Neural cell (in vitro differentiated cells): ENCODE measurements at regions not wholly inside any gene's neighbourhood (a gene's known extent, or its start where the extent isn't known, plus 50 kb on each side); places are given as distances from the start of the nearest gene placed in this dataset.

ENCODE experiments used
- H2AFZ ChIP-seq: fragments of 200-600, 300-800 bp; sonication (generic), shearing (Covaris generic); 2 replicates; pipeline ENCODE4 v1.6.0; 2014; ENCODE audit warnings: low read depth, mild to moderate bottlenecking, antibody characterized with exemption, low read length, moderate library complexity
- H3F3A ChIP-seq: fragments of 200-600 bp; shearing (Covaris generic); 2 replicates; pipeline ENCODE4 v1.6.1; 2016; ENCODE audit warnings: mild to moderate bottlenecking, moderate library complexity, mixed read lengths, antibody characterized with exemption, low read length; ENCODE audit not compliant: insufficient read depth, poor library complexity, severe bottlenecking
- H3K27ac ChIP-seq: fragments of 200-600, 300-800 bp; sonication (generic), shearing (Covaris generic); 2 replicates; pipeline ENCODE4 v1.5.1; 2014; ENCODE audit warnings: mild to moderate bottlenecking, low read length, moderate library complexity
- H3K27me3 ChIP-seq: fragments of 300-800, 200-600 bp; sonication (generic), shearing (Covaris generic); 2 replicates; pipeline ENCODE4 v1.6.0; 2014; ENCODE audit warnings: mild to moderate bottlenecking, low read depth, low read length, moderate library complexity; ENCODE audit not compliant: insufficient read depth
- H3K36me3 ChIP-seq: fragments of 300-800, 200-600 bp; sonication (generic), shearing (Covaris generic); 2 replicates; pipeline ENCODE4 v1.5.1; 2014; ENCODE audit warnings: mild to moderate bottlenecking, antibody characterized with exemption, low read length, moderate library complexity; ENCODE audit not compliant: insufficient read depth
- H3K4me2 ChIP-seq: fragments of 300-800, 200-600 bp; sonication (generic), shearing (Covaris generic); 2 replicates; pipeline ENCODE4 v1.6.0; 2014; ENCODE audit warnings: mild to moderate bottlenecking, low read length
- H3K4me3 ChIP-seq: fragments of 300-800, 200-600 bp; sonication (generic), shearing (Covaris generic); 2 replicates; pipeline ENCODE4 v1.5.1; 2014; ENCODE audit warnings: mild to moderate bottlenecking, low read length, moderate library complexity
- H3K79me2 ChIP-seq: fragments of 200-600 bp; shearing (Covaris generic); replicated peaks from 2 replicates; pipeline ENCODE4 v1.6.0; 2014; ENCODE audit warnings: mild to moderate bottlenecking, low read length, moderate library complexity; ENCODE audit not compliant: insufficient read depth
- H3K9ac ChIP-seq: fragments of 300-800, 200-600 bp; sonication (generic), shearing (Covaris generic); 2 replicates; pipeline ENCODE4 v1.6.1; 2016; ENCODE audit warnings: mild to moderate bottlenecking, low read length, mixed read lengths
- H3K9me2 ChIP-seq: fragments of 200-600 bp; shearing (Covaris generic); 2 replicates; pipeline ENCODE4 v1.6.1; 2016; ENCODE audit warnings: mild to moderate bottlenecking, low read length, mixed read lengths; ENCODE audit not compliant: insufficient read depth
- H3K9me3 ChIP-seq: fragments of 200-600, 300-800 bp; sonication (generic), shearing (Covaris generic); 2 replicates; pipeline ENCODE4 v1.6.1; 2016; ENCODE audit warnings: mild to moderate bottlenecking, mixed run types, low read length, moderate library complexity, mixed read lengths
- H4K20me1 ChIP-seq: fragments of 200-600 bp; shearing (Covaris generic); 2 replicates; pipeline ENCODE4 v1.6.1; 2016; ENCODE audit warnings: mild to moderate bottlenecking, mixed run types; ENCODE audit not compliant: insufficient read depth
- EP300 ChIP-seq: fragments of 450-650 bp; conservative IDR thresholded peaks from 2 replicates; pipeline ENCODE4 v1.6.1; 2014; ENCODE audit warnings: antibody characterized with exemption, mild to moderate bottlenecking, moderate library complexity; ENCODE audit not compliant: poor library complexity, severe bottlenecking
- EZH2 ChIP-seq: fragments of 200-600, 300-800 bp; shearing (Covaris generic), sonication (generic); IDR thresholded peaks from 2 replicates; pipeline ENCODE4 v1.6.1; 2014; ENCODE audit warnings: antibody characterized with exemption, low read length, borderline replicate concordance, mild to moderate bottlenecking; ENCODE audit not compliant: insufficient read depth, poor library complexity, severe bottlenecking
- MXI1 ChIP-seq: fragments of 450-650 bp; conservative IDR thresholded peaks from 2 replicates; pipeline ENCODE4 v1.6.1; 2014; ENCODE audit warnings: antibody characterized with exemption, mild to moderate bottlenecking; ENCODE audit not compliant: poor library complexity, severe bottlenecking
- POLR2AphosphoS5 ChIP-seq: IDR thresholded peaks from 2 replicates; pipeline ENCODE4 v1.6.1; 2012
- RAD21 ChIP-seq: fragments of 450-650 bp; conservative IDR thresholded peaks from 2 replicates; pipeline ENCODE4 v1.6.1; 2014; ENCODE audit warnings: antibody characterized with exemption, mild to moderate bottlenecking, moderate library complexity
- SMC3 ChIP-seq: fragments of 450-650 bp; conservative IDR thresholded peaks from 2 replicates; pipeline ENCODE4 v1.6.1; 2014; ENCODE audit warnings: antibody characterized with exemption, mild to moderate bottlenecking, moderate library complexity; ENCODE audit not compliant: poor library complexity
- TAF1 ChIP-seq: IDR thresholded peaks from 2 replicates; pipeline ENCODE4 v1.6.1; 2012; ENCODE audit warnings: low read depth
- TF ChIP-seq, protein P1 (sequence below): fragments of 450-650 bp; IDR thresholded peaks from 2 replicates; pipeline ENCODE4 v1.5.1; 2014; ENCODE audit warnings: antibody characterized with exemption, mild to moderate bottlenecking, moderate library complexity; ENCODE audit not compliant: poor library complexity, severe bottlenecking
- TF ChIP-seq, protein P2 (sequence below): IDR thresholded peaks from 2 replicates; pipeline ENCODE4 v1.6.1; 2012; ENCODE audit warnings: borderline replicate concordance

DNA sequence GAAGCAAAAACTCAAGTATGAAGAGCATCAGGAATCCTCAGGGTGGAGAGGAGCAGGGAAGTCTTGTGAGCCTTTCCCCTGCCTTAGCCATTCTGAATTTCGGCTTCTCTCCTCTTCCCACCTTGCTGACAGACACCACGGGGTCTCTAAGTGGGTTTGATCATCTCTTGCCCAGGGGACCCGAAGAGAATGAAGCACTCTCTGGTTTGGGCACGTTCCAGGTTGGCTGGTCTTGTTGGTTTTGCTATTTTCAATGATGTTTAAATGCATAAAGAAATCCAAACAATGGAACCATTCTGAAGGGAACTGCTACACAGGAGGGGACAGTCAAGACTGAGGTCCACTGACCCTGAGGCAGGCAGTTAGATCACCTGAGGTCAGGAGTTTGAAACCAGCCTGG, 131.7 kb downstream of the PXDC1 start:
- Histone ChIP-seq H3K4me2 (no peak overlapping the region), H3K36me3 (no peaks in the 10 kb centered on the region), H3K9me3 (no peaks in the 10 kb centered on the region), H3K27ac (no peak overlapping the region), H4K20me1 (no peaks in the 10 kb centered on the region), H3K9me2 (no peaks in the 10 kb centered on the region), H3K79me2 (no peaks in the 10 kb centered on the region), H3K27me3 (no peaks in the 10 kb centered on the region), H3F3A (no peaks in the 10 kb centered on the region), H3K4me3 (no peak overlapping the region), H3K9ac (no peak overlapping the region), H2AFZ (no peak overlapping the region)
- no peak for TF ChIP-seq TAF1
- no peak for TF ChIP-seq SMC3
- TF ChIP-seq RAD21: no peak
- TF ChIP-seq MXI1: no peak
- no peak for TF ChIP-seq POLR2AphosphoS5
- TF ChIP-seq, protein P1, sequence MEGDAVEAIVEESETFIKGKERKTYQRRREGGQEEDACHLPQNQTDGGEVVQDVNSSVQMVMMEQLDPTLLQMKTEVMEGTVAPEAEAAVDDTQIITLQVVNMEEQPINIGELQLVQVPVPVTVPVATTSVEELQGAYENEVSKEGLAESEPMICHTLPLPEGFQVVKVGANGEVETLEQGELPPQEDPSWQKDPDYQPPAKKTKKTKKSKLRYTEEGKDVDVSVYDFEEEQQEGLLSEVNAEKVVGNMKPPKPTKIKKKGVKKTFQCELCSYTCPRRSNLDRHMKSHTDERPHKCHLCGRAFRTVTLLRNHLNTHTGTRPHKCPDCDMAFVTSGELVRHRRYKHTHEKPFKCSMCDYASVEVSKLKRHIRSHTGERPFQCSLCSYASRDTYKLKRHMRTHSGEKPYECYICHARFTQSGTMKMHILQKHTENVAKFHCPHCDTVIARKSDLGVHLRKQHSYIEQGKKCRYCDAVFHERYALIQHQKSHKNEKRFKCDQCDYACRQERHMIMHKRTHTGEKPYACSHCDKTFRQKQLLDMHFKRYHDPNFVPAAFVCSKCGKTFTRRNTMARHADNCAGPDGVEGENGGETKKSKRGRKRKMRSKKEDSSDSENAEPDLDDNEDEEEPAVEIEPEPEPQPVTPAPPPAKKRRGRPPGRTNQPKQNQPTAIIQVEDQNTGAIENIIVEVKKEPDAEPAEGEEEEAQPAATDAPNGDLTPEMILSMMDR: no peak
- TF ChIP-seq EP300: no peak
- TF ChIP-seq, protein P2, sequence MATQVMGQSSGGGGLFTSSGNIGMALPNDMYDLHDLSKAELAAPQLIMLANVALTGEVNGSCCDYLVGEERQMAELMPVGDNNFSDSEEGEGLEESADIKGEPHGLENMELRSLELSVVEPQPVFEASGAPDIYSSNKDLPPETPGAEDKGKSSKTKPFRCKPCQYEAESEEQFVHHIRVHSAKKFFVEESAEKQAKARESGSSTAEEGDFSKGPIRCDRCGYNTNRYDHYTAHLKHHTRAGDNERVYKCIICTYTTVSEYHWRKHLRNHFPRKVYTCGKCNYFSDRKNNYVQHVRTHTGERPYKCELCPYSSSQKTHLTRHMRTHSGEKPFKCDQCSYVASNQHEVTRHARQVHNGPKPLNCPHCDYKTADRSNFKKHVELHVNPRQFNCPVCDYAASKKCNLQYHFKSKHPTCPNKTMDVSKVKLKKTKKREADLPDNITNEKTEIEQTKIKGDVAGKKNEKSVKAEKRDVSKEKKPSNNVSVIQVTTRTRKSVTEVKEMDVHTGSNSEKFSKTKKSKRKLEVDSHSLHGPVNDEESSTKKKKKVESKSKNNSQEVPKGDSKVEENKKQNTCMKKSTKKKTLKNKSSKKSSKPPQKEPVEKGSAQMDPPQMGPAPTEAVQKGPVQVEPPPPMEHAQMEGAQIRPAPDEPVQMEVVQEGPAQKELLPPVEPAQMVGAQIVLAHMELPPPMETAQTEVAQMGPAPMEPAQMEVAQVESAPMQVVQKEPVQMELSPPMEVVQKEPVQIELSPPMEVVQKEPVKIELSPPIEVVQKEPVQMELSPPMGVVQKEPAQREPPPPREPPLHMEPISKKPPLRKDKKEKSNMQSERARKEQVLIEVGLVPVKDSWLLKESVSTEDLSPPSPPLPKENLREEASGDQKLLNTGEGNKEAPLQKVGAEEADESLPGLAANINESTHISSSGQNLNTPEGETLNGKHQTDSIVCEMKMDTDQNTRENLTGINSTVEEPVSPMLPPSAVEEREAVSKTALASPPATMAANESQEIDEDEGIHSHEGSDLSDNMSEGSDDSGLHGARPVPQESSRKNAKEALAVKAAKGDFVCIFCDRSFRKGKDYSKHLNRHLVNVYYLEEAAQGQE: no peak
- TF ChIP-seq EZH2: no peak

DNA sequence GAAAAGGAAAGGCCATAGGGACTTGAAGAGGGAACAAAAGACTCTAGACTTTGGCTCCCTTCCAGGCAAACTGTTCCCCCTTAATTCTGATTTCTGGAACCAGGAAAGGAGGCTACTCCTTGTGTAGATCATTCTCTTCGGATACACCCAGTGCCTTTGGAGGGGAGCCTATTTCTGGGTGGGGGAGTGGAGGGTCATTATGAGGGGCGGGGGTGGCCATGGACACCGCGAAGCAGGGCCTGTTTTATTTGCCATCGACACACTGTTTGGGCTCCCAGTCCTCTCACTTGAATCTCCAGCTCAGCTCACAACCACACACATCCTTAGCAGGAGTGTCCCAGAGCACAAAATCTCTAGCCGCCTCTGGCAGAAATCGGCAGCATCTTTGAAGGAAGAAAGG, 132.3 kb downstream of the PXDC1 start:
- no peaks in the 10 kb centered on the region for H3K79me2 ChIP-seq
- no peaks in the 10 kb centered on the region for H4K20me1 ChIP-seq
- TF ChIP-seq EZH2 (no peak), TAF1 (no peak), SMC3 (no peak), RAD21 (no peak), EP300 (no peak), MXI1 (no peak), POLR2AphosphoS5 (no peak)
- TF ChIP-seq, protein P2: no peak
- TF ChIP-seq, protein P1: no peak
- H3F3A ChIP-seq: no peaks in the 10 kb centered on the region
- no peak overlapping the region for H3K27ac ChIP-seq
- H3K9ac ChIP-seq: no peak overlapping the region
- H3K4me2 ChIP-seq: no peak overlapping the region
- no peaks in the 10 kb centered on the region for H3K9me3 ChIP-seq
- H3K4me3 ChIP-seq: no peak overlapping the region
- no peaks in the 10 kb centered on the region for H3K36me3 ChIP-seq
- no peak overlapping the region for H2AFZ ChIP-seq
- no peaks in the 10 kb centered on the region for H3K27me3 ChIP-seq
- no peaks in the 10 kb centered on the region for H3K9me2 ChIP-seq
